ENCODE measurements at regions not wholly inside any gene's neighbourhood (a gene's known extent, or its start where the extent isn't known, plus 50 kb on each side); places are given as distances from the start of the nearest gene placed in this dataset.
"Not testable (repeated sequence)": the region's sequence is repeated elsewhere in the genome, so short reads cannot be mapped to it uniquely, and the experiment has no call there.

DNA sequence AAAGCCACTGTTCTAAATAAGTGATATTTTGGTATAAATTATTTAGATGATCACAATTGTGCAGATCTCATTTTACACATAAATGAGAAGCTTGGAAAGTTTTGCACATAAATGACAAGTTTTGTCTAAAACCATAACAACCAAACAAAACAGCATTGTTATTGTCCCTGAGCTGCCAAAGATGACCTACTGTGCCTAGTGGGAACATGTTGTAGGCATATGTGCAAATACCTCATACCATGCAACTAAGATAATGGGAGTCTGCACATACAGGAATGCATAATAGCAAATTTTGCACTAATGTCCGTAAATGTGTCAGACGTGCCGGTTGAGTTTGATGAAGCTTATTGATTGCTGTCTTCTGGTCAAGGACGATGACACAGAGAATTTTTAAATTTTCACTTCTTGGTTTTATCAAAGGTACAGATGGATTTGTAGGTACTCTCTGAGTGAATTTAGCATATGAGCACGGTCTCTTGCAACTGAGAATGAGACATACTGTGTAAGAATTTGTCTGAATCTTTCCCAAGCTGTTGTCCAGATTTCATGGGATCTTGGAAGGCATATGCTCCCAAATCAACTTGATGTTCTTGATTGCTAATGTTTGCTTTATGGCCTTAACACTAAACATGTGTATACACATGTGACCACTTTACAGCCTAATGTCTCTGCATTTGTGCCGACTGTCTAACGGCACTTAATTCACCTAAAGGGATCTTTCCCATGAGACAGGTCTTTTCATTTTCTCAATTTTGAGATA, 1133.5 kb downstream of the FAT4 start:
- DNase-seq (ENCODE audit: low read depth in 4 of 4, low spot score in 2 of 4) = no peak

DNA sequence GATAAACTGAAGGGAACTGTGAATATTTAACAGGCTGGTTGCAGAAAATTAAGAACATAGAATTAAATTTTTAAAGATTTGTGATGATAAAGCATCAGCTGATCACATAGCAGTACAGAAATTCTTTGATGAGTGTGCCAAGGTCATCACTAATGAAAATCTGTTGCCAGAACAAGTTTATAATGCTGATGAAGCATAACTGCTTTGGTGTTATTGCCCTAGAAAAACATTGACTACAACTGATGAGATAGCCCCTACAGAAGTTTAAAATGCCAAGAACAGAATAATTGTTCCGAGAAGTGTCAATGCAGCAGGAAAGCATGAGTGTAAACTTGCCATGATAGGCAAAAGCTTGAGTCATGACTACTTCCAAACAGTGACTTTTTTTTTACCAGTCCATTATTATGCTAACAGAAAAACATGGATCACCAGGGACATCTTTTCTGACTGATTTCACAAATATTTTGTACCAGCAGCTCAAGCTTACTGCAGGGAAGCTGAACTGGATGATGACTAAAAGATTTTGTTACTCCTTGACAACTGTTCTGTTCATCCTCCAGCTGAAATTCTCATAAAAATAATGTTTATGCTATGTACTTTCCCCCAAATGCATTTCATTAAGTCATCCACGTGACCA, 1136.6 kb downstream of the FAT4 start:
- DNase-seq (ENCODE audit: low read depth in 4 of 4, low spot score in 2 of 4) = no peak

- DNase-seq (ENCODE audit: low read depth in 4 of 4, low spot score in 2 of 4) = no peak
These were observed 1141.1 kb downstream of the FAT4 start for GRCh38 chr4:126455865-126456264.

DNA sequence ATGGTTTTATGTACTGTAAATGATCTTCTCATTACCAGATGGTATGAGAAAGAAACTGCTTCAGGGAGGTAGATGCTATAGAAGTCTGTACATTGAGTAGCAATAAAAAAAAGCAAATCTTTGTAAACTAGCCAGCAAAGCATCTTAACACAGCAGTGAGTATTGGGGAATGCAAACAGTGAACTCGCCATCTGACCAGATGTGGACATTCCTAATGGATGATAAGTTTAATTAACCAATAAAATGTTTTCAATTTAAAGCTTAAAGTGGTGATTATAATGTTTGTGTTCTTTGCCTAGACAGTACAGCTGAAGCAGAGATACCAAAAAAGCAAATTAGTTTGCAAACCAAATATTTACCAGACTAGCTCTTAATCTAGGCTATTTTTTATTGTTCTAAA, 1144.2 kb downstream of the FAT4 start:
- DNase-seq (ENCODE audit: low read depth in 4 of 4, low spot score in 2 of 4) = no peak

- no peak for DNase-seq (ENCODE audit: low read depth in 4 of 4, low spot score in 2 of 4)
These were observed 1150.6 kb downstream of the FAT4 start for GRCh38 chr4:126465341-126465740.

DNA sequence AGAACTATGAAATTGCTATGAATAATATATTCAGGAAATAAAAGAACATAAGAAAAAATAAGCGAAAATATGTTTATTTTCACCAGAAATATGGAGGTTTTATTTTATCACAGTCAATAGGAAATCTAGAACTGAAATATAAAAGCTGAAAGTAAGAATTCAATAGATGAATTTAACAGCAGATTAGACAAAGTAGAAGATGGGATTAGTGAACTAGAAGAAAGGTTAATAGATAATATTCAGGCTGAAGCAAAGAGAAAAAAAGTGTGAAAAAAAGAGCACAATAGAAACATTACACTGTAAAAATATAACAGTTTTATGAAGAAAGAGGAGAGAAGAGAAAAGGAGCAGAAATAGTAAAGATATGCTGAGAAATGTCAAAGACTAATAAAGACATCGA, 1152.1 kb downstream of the FAT4 start:
- no peak for DNase-seq (ENCODE audit: low read depth in 4 of 4, low spot score in 2 of 4)

GRCh38 chr4:126468144-126468543, 1153.4 kb downstream of the FAT4 start:
- DNase-seq (ENCODE audit: low read depth in 4 of 4, low spot score in 2 of 4) = no peak

DNA sequence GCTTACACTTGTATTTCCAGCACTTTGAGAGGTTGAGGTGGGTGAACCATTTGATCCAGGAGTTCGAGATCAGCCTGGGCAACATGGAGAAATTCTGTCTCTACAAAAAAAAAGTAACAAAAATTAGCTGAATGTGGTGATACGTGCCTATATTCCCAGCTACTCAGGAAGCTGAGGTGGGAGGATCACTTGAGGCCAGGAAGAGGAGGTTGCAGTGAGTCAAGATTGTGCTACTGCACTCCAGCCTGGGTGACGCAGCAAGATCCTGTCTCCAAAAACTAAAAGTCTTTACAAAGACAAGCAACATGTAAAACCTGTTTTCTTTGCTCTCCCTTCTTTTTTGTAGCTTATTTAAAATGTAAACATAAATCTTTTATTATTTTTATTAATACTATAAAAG, 1156.1 kb downstream of the FAT4 start:
- DNase-seq (ENCODE audit: low read depth in 4 of 4, low spot score in 2 of 4) = no peak

DNA sequence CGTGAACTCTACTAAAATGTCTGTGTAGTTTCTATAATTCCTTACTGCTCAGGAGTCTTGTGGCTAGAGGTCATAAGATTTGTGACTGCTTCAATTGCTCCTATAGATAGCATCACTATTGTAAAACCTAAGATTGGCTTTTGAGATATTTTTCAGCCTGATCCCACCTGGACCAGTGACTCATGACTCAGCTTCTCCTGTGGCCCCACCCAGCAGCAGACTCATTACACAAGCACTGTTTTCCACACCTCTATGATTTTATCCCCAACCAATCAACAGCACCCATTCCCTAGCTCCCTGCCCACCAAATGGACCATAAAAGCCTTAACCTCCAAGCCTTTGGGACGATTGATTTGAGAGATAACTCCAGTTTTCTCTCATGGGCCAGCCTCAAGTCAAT, 1157.0 kb upstream of the INTU start:
- DNase-seq (ENCODE audit: low read depth in 4 of 4, low spot score in 2 of 4) = no peak

DNA sequence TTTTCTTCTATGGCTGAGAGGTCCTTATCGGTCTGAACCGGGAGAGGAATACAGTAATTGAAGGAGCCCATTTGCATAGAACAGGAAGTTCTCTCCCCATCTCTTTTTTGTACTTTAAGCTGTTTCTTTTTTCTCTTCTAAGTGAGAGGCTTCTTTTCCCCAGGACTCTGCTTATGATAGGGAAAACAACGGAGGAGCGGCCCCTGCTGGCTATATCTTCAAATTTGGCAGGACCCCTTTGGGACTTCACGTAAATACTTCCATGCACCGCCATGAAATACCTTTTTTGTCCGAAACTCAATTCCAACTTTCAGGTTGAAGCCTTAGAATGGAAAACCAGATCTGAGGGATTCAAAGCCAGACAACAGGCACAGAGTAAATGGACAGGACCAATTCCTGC, 1153.0 kb upstream of the INTU start:
- DNase-seq (ENCODE audit: low read depth in 4 of 4, low spot score in 2 of 4) = no peak

DNA sequence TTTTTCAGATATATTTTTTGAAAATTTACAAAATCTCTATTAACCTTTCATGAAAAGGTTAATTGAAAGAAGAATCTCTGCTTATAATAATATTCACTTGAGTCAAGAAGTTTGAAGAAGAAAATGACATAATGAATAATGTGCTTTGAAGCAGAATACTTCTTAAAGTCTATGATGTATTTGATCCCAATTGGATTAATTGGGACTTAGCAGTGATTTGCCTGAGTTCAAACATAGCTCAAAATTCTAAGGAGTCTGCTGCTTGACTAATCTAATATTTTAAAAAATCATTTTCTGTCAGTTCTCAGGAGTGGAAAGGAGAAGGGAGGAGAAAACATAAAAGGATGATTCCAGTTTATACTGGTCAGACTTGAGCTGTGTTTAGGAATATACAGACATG, 1150.4 kb upstream of the INTU start:
- DNase-seq (ENCODE audit: low read depth in 4 of 4, low spot score in 2 of 4) = no peak

GRCh38 chr4:126486377-126486776, 1146.4 kb upstream of the INTU start:
- DNase-seq (ENCODE audit: low read depth in 4 of 4, low spot score in 2 of 4) = no peak

DNA sequence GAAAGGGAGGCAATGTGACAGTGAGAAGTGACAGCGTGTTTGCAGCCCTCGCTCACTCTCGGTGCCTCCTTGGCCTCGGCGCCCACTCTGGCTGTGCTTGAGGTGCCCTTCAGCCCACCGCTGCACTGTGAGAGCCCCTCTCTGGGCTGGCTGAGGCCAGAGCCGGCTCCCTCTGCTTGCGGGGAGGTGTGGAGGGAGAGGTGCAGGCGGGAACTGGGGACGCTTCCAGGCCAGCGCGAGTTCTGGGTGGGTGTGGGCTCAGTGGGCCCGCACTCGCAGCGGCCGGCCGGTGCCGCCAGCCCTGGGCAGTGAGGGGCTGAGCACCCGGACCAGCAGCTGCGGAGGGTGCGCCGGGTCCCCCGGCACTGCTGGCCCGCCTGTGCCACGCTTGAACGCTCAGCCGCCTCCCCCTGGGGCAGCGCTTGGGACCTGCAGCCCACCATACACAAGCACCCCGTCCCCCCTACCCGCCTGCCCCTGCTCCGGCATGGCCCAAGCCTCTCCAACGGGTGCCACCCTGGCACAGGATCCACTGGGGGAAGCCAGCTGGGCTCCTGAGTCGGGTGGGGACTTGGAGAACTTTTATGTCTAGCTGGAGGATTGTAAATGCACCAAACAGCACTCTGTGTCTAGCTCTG, 1142.8 kb upstream of the INTU start:
- DNase-seq (ENCODE audit: low read depth in 4 of 4, low spot score in 2 of 4) = no peak

- DNase-seq (ENCODE audit: low read depth in 4 of 4, low spot score in 2 of 4) = no peak
These were observed 1137.5 kb upstream of the INTU start for GRCh38 chr4:126495163-126495752.

GRCh38 chr4:126512979-126513378, 1119.8 kb upstream of the INTU start:
- DNase-seq (ENCODE audit: low read depth in 4 of 4, low spot score in 2 of 4) = no peak

DNA sequence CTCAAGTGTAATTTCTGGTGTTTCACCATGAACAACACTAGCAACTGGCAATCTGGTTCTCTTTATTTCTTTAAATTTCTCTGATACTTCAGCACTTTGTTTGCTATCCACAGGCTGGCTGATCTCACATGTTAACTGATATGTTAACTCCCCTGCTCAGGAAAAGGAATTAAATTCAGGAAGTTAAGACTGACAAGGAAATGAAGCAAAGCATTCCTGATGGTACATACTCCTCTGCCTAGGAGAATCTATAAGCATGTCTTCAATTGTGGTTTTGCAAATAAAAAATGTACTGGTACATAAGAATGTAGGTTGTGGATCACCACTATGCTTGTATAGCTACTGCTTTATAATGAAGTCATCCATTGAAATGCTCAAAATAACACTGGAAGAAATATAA, 1119.2 kb upstream of the INTU start:
- peak in 2 of 4 donors; percentile 8 to 10 for DNase-seq (ENCODE audit: low read depth in 4 of 4, low spot score in 2 of 4)

DNA sequence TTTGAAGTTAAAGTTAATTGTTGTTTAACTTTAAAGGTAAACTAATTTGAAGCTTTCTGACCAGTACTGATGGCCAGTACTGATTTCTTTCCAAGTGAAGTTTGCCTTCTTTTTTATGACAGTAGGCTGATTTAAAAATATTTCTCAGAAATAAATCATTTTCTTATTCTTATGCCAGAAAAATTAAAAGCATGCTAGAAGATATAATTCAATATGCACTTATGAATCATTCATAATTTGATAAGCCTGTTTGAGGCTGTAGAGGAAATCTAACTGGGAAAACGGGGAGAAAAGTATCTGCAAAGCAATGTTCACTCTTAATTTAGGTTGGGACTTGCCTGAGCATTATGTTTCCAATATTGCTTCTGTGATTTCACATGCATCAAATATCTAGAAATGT, 1112.0 kb upstream of the INTU start:
- DNase-seq (ENCODE audit: low read depth in 4 of 4, low spot score in 2 of 4) = no peak

- not testable (repeated sequence) for DNase-seq (ENCODE audit: low read depth in 4 of 4, low spot score in 2 of 4)
These were observed 1107.4 kb upstream of the INTU start for GRCh38 chr4:126525400-126525799.

DNA sequence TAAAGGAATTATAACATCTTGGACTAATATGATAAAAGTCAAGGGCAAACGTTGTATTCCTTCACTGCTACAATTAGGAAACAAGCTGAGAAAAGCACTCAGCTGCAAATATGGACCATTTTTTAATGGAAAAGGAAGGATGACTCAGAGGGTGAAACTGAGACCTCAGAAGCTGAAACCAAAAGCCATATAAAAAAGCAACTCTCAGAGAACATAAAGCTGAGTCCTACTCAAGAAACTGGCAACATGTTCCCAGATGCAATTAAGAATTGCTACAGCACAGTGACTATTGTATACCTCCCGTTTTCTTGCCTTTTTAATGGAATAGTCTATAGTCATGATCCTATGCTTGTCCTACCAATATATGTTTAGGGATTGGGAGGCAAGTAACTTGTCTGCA, 1106.4 kb upstream of the INTU start:
- no peak for DNase-seq (ENCODE audit: low read depth in 4 of 4, low spot score in 2 of 4)

GRCh38 chr4:126529997-126530396, 1102.8 kb upstream of the INTU start:
- no peak for DNase-seq (ENCODE audit: low read depth in 4 of 4, low spot score in 2 of 4)

- DNase-seq (ENCODE audit: low read depth in 4 of 4, low spot score in 2 of 4) = no peak
These were observed 1101.7 kb upstream of the INTU start for GRCh38 chr4:126530996-126531585.
